ENCODE measurements at regions not wholly inside any gene's neighbourhood (a gene's known extent, or its start where the extent isn't known, plus 50 kb on each side); places are given as distances from the start of the nearest gene placed in this dataset.

DNA sequence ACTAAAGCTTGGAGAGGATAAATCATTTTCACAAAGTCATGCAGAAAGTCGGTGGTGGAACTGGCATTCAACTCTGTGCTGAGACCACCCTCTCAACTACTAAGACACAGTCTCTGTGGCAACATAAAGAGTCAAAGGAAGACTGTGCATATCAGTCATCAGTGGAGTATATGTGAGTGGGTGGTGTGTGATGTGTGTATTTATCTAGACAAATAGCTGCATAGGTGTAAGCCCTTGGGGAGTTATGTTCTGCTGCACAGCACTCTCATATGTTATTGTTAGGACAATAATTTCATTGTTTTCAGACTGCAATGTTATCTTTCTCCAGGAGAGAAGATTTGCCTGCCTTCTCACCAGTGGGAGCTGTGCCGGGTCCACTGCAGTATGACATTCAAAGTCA is 186.3 kb upstream of the HNRNPA3 start:
- no peak for DNase-seq (ENCODE audit: low read depth)
- TF ChIP-seq CTCF (conservative IDR thresholded peaks at IDR 0.05; ENCODE audit: low read depth, low read length) = no peak
- no peak overlapping the region for H3K4me3 ChIP-seq (ENCODE audit: low read depth, low read length)

DNA sequence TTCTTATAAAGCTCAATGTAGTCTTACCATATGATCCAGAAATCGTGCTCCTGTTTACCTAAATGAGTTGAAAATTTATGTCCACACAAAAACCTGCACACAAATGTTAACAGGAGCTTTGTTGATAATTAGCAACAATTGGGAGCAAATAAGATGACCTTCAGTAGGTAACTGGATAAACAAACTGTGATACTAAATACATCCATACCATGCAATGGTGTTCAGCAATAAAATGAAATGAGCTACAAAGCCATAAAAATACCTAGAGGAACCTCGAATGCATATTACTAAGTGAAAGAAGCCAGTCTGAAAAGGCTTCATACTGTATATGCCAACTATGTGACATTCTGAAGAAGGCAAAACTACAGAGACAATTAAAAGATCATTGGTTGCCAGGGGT is 185.6 kb upstream of the HNRNPA3 start:
- H3K4me3 ChIP-seq (ENCODE audit: low read depth, low read length) = no peak overlapping the region
- TF ChIP-seq CTCF (conservative IDR thresholded peaks at IDR 0.05; ENCODE audit: low read depth, low read length) = no peak
- DNase-seq (ENCODE audit: low read depth) = no peak

DNA sequence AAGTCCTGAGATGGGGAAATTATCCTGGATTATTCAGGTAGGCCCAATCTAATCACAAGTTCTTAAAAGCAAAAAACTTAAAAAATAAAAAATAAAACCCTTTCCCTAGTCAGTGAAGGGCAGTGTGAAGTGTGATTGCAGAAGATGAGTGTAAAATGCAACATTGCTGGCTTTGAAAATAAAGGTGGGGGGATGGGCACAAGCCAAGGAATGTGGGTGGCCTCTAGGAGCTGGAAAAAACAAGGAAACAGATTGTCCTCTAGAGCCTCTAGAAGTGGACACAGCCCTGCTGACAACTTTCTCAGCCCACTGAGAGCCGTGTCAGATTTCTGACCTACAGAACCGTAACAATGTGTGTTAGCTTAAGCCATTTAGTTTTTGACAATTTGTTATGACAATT is 184.3 kb upstream of the HNRNPA3 start:
- DNase-seq (ENCODE audit: low read depth) = no peak
- TF ChIP-seq CTCF (conservative IDR thresholded peaks at IDR 0.05; ENCODE audit: low read depth, low read length) = no peak
- no peak overlapping the region for H3K4me3 ChIP-seq (ENCODE audit: low read depth, low read length)

GRCh38 chr2:177029075-177029474 is 183.5 kb upstream of the HNRNPA3 start:
- no peak overlapping the region for H3K4me3 ChIP-seq (ENCODE audit: low read depth, low read length)
- no peak for TF ChIP-seq CTCF (conservative IDR thresholded peaks at IDR 0.05; ENCODE audit: low read depth, low read length)
- DNase-seq (ENCODE audit: low read depth) = no peak

DNA sequence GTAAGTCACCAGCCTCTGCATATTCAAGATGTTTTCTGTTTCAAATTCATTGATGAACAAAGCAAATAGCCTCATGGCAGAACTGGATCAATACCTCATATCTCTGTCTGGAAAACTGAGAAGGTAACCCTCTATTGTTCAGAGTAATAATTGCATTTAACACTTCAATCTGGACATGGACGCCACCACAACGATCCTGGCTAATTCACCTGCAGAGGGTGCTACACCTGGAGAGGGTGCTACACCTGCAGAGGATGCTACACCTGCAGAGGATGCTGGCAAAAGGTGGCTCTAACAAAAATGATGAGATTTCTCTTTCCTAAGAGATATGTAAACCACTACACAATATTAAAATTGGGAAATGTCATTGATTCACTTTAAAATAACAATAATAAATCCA is 183.1 kb upstream of the HNRNPA3 start:
- no peak for DNase-seq (ENCODE audit: low read depth)
- H3K4me3 ChIP-seq (ENCODE audit: low read depth, low read length) = no peak overlapping the region
- peak; percentile 22 for TF ChIP-seq CTCF (conservative IDR thresholded peaks at IDR 0.05; ENCODE audit: low read depth, low read length)

GRCh38 chr2:177029901-177030300 is 182.7 kb upstream of the HNRNPA3 start:
- TF ChIP-seq CTCF (conservative IDR thresholded peaks at IDR 0.05; ENCODE audit: low read depth, low read length) = no peak
- DNase-seq (ENCODE audit: low read depth) = no peak
- H3K4me3 ChIP-seq (ENCODE audit: low read depth, low read length) = no peak overlapping the region

- no peak for TF ChIP-seq CTCF (conservative IDR thresholded peaks at IDR 0.05; ENCODE audit: low read depth, low read length)
- no peak for DNase-seq (ENCODE audit: low read depth)
- no peak overlapping the region for H3K4me3 ChIP-seq (ENCODE audit: low read depth, low read length)
Measured at GRCh38 chr2:177030451-177031105, 182.0 kb upstream of the HNRNPA3 start.

All from epithelial cell of proximal tubule (primary cell).